OCI-LY1 (cell line): ENCODE measurements at regions not wholly inside any gene's neighbourhood (a gene's known extent, or its start where the extent isn't known, plus 50 kb on each side); places are given as distances from the start of the nearest gene placed in this dataset.
"Not testable (repeated sequence)": the region's sequence is repeated elsewhere in the genome, so short reads cannot be mapped to it uniquely, and the experiment has no call there.

ENCODE experiments used
- CTCF ChIP-seq: fragments of 200-600 bp; sonication (generic), shearing (Covaris generic); IDR thresholded peaks from 2 replicates; pipeline ENCODE4 v1.5.1; 2017; ENCODE audit warnings: mild to moderate bottlenecking, antibody characterized with exemption, low read length, moderate library complexity, mixed read lengths
- EZH2 ChIP-seq: fragments of 200-600 bp; sonication (generic), shearing (Covaris generic); IDR thresholded peaks from 2 replicates; pipeline ENCODE4 v1.8.0; 2017; ENCODE audit warnings: borderline replicate concordance, mixed run types, mild to moderate bottlenecking, antibody characterized with exemption, low read length, moderate library complexity, mixed read lengths

GRCh38 chr2:111463956-111464355 lies 343.2 kb downstream of the BCL2L11 start:
- not testable (repeated sequence) for TF ChIP-seq CTCF, EZH2
